Middle frontal gyrus (tissue), 1 donor: ENCODE measurements at regions not wholly inside any gene's neighbourhood (a gene's known extent, or its start where the extent isn't known, plus 50 kb on each side); places are given as distances from the start of the nearest gene placed in this dataset.
"Not testable (repeated sequence)": the region's sequence is repeated elsewhere in the genome, so short reads cannot be mapped to it uniquely, and the experiment has no call there.

Source experiments
- DNase-seq: peaks from one replicate; pipeline ENCODE4 v3.0.0-alpha.2; 2015; ENCODE audit warnings: low spot score; ENCODE audit errors: extremely low spot score

- no peak for DNase-seq
These were observed 1705.6 kb upstream of the TMEFF2 start for GRCh38 chr2:193900292-193900691.

DNA sequence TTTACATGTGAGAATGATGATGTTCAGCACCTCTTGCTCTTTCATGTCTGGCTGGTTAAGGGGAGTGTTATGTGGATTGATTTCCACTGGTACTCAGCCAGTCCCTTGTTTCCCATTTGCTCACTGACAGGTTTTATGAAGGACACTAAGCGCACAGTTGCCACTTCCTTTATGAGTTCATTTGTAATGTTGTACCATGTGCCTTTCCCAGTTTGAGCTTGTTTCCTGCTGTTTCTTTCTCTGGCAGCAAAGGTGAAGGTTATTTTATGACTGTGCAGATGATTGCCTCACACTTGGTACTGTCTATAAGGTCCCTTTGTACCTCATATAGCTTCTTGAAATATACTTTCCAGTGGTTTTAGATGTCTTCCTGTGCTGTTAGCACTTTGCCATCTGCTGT is 1700.5 kb upstream of the TMEFF2 start:
- no peak for DNase-seq

- no peak for DNase-seq
These were observed 1699.3 kb upstream of the TMEFF2 start for GRCh38 chr2:193894081-193894480.

GRCh38 chr2:193891023-193891422 is 1696.3 kb upstream of the TMEFF2 start:
- DNase-seq, result no peak

GRCh38 chr2:193885419-193885818 is 1690.7 kb upstream of the TMEFF2 start:
- no peak for DNase-seq

GRCh38 chr2:193883820-193884219 is 1689.1 kb upstream of the TMEFF2 start:
- DNase-seq, result no peak

DNA sequence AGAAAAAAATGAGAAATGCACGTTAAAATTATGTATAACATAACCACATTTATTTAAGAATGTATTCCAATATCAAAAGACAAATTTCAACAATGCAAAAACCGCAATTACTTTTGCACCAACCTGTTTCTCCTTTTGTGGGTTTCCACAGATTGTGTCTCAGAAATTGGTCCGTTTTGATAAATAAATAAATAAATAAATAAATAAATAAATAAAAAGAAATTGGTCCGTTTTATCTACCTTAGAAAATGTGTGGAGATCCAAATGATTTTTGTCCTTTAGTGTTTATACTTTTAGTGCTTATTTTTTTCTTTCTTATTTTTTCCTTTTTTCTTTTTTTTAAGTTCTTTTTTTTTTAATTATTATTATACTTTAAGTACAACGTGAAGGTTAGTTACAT is 1682.2 kb upstream of the TMEFF2 start:
- no peak for DNase-seq

- no peak for DNase-seq
These were observed 1674.8 kb upstream of the TMEFF2 start for GRCh38 chr2:193869564-193869963.

DNA sequence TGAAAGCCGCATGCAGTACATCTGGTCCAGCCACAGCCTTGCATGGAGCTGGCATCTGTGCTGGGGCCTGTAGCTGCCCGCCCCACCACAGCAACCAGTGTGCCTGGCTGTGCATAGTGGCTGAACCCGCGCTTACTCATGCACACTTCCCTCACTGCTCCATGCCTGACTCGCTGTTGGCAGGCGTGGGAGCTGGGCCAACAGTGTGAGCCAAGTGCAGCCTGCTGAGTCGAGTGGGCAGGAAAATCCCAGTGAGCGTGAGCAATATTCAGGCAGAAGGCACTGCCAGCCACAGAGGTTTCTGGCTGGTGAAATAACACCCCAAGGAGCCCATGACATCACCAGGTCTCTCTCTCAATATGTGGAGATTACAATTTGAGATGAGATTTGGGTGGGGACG is 1674.1 kb upstream of the TMEFF2 start:
- DNase-seq, result no peak

DNA sequence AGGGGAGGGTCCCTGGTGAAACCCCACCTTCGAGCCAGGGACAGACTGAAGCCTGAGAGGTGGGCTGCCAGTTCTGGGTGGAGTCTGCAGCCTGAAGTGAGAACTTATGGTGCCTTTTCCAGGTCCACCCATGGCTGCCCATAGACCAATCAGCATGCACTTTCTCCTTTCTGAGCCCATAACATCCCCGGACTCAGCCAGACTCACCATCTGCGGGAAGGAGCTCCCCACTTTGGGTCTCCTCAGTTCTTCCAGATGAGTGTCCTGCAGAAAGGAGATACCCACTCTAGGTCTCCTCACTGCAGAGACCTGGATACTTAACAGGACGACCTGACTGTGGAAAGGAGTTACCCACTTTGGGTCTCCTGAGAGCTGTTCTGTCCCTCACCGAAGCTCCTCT is 1673.4 kb upstream of the TMEFF2 start:
- DNase-seq, result no peak

- DNase-seq, result no peak
These were observed 1672.7 kb upstream of the TMEFF2 start for GRCh38 chr2:193867454-193867853.

DNA sequence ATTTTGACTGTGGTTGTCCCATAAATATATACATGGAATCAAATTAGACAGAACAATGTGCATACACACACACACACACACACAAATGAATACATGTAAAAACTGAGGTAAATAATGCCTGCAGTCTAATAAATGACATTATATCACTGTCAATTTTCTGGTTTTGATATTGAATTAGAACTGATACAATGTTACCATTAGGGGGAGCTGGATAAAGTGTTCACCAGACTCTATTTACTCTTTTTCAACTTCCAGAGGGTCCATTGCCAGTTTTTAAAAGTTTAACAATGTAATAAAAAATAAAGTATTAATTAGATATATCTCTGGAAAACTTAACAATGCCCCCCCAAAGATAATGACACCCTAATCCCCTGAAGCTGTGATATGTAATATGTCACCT is 1666.8 kb upstream of the TMEFF2 start:
- DNase-seq, result no peak

GRCh38 chr2:193847991-193848390 is 1653.3 kb upstream of the TMEFF2 start:
- DNase-seq, result no peak

GRCh38 chr2:193847130-193847529 is 1652.4 kb upstream of the TMEFF2 start:
- DNase-seq, result no peak

DNA sequence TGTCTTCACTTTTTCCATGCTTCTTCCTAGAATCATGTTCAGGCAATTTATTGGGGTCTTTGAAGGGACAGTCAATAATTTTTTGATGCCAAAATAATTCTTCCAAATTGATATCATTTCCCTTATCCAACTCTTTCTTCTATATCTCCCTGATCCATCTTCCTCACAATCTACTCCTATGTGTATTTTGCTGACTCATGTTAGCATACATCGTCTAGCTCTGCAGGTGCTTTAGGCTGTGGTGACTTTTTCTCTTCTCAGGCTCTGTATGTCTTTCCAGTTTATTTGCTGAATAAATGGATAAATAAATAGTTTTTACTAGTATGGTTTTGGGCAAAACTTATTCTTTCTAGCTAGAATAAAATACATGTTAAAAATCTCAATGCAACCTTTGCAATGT is 1650.9 kb upstream of the TMEFF2 start:
- no peak for DNase-seq

DNA sequence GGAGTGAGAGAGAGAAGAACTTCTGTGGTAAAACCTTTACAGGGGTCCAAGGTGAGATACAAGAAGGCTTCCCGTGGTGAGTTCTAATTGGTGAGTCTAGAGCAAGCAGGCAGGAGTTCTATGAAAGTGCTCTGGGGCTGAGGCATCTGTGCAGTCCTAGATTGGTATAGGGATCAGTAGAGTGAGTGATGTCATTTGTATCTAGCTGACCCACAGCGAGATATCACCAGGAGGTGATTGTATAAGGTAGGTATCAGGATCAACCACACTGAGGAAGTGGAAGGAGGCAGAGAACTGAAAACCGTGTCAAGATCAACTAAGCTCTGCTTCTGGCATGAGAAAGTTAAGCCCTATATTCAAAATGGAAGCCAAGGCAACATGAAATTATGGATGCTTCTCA is 1648.9 kb upstream of the TMEFF2 start:
- DNase-seq, result no peak

GRCh38 chr2:193841384-193842150 is 1646.8 kb upstream of the TMEFF2 start:
- DNase-seq, result no peak

DNA sequence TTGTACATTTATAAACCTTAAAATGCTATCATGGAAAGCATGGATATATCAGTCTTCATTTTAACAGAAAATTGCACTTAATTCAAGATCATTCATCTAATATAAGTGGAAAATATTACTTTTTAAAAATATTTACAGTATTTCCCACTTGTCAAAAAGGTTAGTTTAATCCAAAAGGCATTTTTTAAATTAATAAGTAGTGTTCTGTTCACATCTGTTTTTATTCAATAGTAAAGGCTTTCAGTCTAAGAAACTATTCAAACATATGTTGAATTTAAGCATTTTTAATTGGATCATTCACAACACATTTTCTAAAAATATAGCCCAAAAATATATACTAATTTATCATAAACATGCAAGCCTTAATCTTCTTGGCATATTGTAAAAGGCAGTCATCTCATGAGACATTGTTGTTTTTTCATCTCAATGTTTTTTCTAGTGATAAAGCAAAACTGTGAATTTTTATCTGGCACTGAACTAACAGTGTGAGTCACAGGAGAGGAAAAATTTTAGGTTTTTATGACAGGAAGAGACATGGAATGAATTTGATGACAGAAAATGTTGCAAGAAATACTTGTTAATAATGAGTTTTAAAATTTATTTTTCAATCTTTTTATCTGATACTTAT is 1642.5 kb upstream of the TMEFF2 start:
- DNase-seq, result no peak

- DNase-seq, result not testable (repeated sequence)
These were observed 1641.8 kb upstream of the TMEFF2 start for GRCh38 chr2:193836424-193837006.

GRCh38 chr2:193833895-193834294 is 1639.2 kb upstream of the TMEFF2 start:
- not testable (repeated sequence) for DNase-seq

DNA sequence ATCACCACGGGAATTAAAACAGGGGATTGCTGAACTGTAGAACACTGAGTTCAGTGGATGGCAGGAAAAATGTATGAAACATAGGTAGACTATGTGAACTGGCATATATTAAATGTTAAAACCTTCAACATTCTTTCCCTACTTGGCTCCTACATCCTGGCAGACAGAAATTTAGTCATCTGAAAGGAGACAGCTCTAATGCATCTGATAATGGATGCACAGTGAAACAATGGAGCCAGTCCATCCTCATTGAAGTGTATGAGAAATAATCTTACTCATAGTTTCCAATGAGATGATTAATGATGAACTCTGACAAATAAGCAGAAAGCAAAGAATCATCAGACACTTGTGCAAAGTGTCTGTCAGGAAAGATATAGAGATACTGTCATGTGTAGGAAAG is 1629.7 kb upstream of the TMEFF2 start:
- DNase-seq, result no peak

GRCh38 chr2:193818801-193819499 is 1624.2 kb upstream of the TMEFF2 start:
- no peak for DNase-seq
